Fibroblast of lung (primary cell): ENCODE measurements at regions not wholly inside any gene's neighbourhood (a gene's known extent, or its start where the extent isn't known, plus 50 kb on each side); places are given as distances from the start of the nearest gene placed in this dataset.

Experiments used
- EZH2 ChIP-seq: IDR thresholded peaks from 2 replicates; pipeline ENCODE4 v1.5.1; 2012; ENCODE audit warnings: low read length, control low read depth, mild to moderate bottlenecking; ENCODE audit errors: missing control alignments
- TF ChIP-seq, protein P1 (sequence below), 2 donors: IDR thresholded peaks in 1 of 2; conservative IDR thresholded peaks in 1 of 2; 1 replicate in 1 of 2; 2 replicates in 1 of 2; pipeline ENCODE4 v1.5.1; 2011 to 2012; ENCODE audit warnings: low read length in 2 of 2, control low read depth in 1 of 2, inconsistent platforms in 1 of 2, low read depth in 1 of 2, mild to moderate bottlenecking in 1 of 2

DNA sequence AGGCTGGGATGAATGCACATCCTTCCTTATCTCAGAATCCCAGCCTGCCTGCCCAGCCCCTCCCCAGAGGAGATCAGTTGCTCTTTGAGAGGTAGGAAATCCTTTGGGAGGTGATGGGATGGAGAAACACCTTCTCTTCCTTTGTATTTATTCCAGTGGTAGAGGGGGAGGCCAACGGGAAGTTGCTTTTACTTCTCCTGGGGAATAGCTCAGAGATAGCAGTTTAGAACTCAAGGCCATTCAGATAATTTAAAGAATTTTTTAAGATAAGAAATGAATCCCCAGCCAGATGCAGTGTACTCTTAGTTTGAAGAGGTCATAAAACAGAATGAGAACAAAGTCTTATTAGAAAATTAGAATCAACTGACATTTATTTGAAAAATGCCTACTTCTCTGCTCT, 67.4 kb upstream of the PPM1B start:
- TF ChIP-seq, protein P1, sequence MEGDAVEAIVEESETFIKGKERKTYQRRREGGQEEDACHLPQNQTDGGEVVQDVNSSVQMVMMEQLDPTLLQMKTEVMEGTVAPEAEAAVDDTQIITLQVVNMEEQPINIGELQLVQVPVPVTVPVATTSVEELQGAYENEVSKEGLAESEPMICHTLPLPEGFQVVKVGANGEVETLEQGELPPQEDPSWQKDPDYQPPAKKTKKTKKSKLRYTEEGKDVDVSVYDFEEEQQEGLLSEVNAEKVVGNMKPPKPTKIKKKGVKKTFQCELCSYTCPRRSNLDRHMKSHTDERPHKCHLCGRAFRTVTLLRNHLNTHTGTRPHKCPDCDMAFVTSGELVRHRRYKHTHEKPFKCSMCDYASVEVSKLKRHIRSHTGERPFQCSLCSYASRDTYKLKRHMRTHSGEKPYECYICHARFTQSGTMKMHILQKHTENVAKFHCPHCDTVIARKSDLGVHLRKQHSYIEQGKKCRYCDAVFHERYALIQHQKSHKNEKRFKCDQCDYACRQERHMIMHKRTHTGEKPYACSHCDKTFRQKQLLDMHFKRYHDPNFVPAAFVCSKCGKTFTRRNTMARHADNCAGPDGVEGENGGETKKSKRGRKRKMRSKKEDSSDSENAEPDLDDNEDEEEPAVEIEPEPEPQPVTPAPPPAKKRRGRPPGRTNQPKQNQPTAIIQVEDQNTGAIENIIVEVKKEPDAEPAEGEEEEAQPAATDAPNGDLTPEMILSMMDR (conservative IDR thresholded peaks at IDR 0.05 in 1 of 2, IDR thresholded peaks at IDR 0.05 in 1 of 2; ENCODE audit: low read depth in 1 of 2, low read length in 2 of 2): no peak
- no peak for TF ChIP-seq EZH2
